Breast epithelium (tissue), 3 donors: ENCODE measurements at regions not wholly inside any gene's neighbourhood (a gene's known extent, or its start where the extent isn't known, plus 50 kb on each side); places are given as distances from the start of the nearest gene placed in this dataset.

Experiments used
- POLR2A ChIP-seq: fragments of 450-650 bp; IDR thresholded peaks from one replicate; pipeline ENCODE4 v1.6.1; 2016; ENCODE audit warnings: antibody characterized with exemption, mild to moderate bottlenecking, moderate library complexity
- POLR2AphosphoS5 ChIP-seq, 3 donors: sonication (generic); formaldehyde crosslinking; IDR thresholded peaks; one replicate each; pipeline ENCODE4 v1.6.1; 2017; ENCODE audit warnings: antibody characterized with exemption in 3 of 3
- TF ChIP-seq, protein P1 (sequence below), 3 donors: fragments of 450-650 bp; IDR thresholded peaks; one replicate each; pipeline ENCODE4 v1.5.1; 2016 to 2017; ENCODE audit warnings: antibody characterized with exemption in 3 of 3, mild to moderate bottlenecking in 3 of 3, moderate library complexity in 3 of 3

DNA sequence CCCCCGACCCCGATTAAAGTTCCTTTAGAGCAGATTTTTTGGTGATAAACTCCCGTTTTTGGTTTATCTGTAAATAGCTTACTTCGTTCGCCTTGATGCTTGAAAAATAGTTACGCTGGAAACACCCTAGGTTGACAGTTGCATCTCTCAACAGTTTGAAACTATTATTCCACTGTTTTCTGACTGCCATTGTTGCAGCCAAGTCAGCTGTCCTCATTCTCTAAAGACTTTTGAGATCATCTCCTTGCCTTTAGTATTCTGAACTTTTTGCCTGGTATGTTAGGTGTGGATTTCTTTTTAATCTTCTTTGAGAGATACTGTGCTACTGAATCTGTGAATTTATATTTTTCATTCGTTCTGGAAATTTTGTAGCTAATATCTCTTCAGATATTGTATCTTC, 122.7 kb upstream of the NSMCE3 start:
- TF ChIP-seq, protein P1, sequence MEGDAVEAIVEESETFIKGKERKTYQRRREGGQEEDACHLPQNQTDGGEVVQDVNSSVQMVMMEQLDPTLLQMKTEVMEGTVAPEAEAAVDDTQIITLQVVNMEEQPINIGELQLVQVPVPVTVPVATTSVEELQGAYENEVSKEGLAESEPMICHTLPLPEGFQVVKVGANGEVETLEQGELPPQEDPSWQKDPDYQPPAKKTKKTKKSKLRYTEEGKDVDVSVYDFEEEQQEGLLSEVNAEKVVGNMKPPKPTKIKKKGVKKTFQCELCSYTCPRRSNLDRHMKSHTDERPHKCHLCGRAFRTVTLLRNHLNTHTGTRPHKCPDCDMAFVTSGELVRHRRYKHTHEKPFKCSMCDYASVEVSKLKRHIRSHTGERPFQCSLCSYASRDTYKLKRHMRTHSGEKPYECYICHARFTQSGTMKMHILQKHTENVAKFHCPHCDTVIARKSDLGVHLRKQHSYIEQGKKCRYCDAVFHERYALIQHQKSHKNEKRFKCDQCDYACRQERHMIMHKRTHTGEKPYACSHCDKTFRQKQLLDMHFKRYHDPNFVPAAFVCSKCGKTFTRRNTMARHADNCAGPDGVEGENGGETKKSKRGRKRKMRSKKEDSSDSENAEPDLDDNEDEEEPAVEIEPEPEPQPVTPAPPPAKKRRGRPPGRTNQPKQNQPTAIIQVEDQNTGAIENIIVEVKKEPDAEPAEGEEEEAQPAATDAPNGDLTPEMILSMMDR (IDR thresholded peaks at IDR 0.05), result no peak
- TF ChIP-seq POLR2A (no peak), POLR2AphosphoS5 (IDR thresholded peaks at IDR 0.05) (no peak)
